Esophagus squamous epithelium (tissue), 5 donors: ENCODE measurements at regions not wholly inside any gene's neighbourhood (a gene's known extent, or its start where the extent isn't known, plus 50 kb on each side); places are given as distances from the start of the nearest gene placed in this dataset.

Experiments
- DNase-seq: peaks from one replicate; lab custom pipeline; 2025; lab: John Stamatoyannopoulos, UW
- H3K27ac ChIP-seq, 4 donors: fragments of 200-600 bp; sonication (generic); one replicate each; pipeline ENCODE4 v1.5.1; 2016 to 2019; ENCODE audit warnings: mild to moderate bottlenecking in 1 of 4
- H3K27me3 ChIP-seq, 4 donors: fragments of 200-600 bp; sonication (generic); 1 replicate in 3 of 4; 2 replicates in 1 of 4; pipeline versions ENCODE4 v1.5.1 to v1.6.0; 2017 to 2021; ENCODE audit warnings: antibody characterized with exemption in 1 of 4
- H3K36me3 ChIP-seq, 3 donors: fragments of 200-600 bp; sonication (generic); one replicate each; pipeline ENCODE4 v1.5.1; 2016 to 2019
- H3K4me1 ChIP-seq, 3 donors: fragments of 200-600 bp; sonication (generic); one replicate each; pipeline ENCODE4 v1.5.1; 2017 to 2019
- H3K4me3 ChIP-seq, 4 donors: fragments of 200-600 bp; sonication (generic); 1 replicate in 3 of 4; 2 replicates in 1 of 4; pipeline ENCODE4 v1.5.1; 2016 to 2019; ENCODE audit warnings: mild to moderate bottlenecking in 2 of 4, moderate library complexity in 1 of 4
- H3K9me3 ChIP-seq, 3 donors: fragments of 200-600 bp; sonication (generic); one replicate each; pipeline ENCODE4 v1.5.1; 2016 to 2019
- CTCF ChIP-seq, 6 experiments: fragments of 450-650 bp in 4 of 6; fragments of 200-600 bp in 2 of 6; sonication (generic) in 2 of 6; IDR thresholded peaks; one replicate each; pipeline ENCODE4 v1.5.1; 2016 to 2019; ENCODE audit warnings: antibody characterized with exemption in 6 of 6, mild to moderate bottlenecking in 4 of 6, moderate library complexity in 4 of 6
- POLR2A ChIP-seq, 4 donors: fragments of 450-650 bp; IDR thresholded peaks; one replicate each; pipeline ENCODE4 v1.6.1; 2017; ENCODE audit warnings: antibody characterized with exemption in 4 of 4, mild to moderate bottlenecking in 4 of 4, moderate library complexity in 3 of 4
- WGBS, 2 donors: methylation state at CpG; one replicate each; pipeline ENCODE4 v1.1.5; 2018; 5-methylcytosine and 5-hydroxymethylcytosine counted together
- intact Hi-C: fragments of 100-400 bp; cut with DNase I; formaldehyde crosslinking; loops from one replicate; pipeline ENCODE4 v1.15.0; 2022
- donor health status: DM: yes; HTN: yes; CAD: no.

- Histone ChIP-seq H3K4me1 (no peaks in the 10 kb centered on the region), H3K4me3 (no peak overlapping the region), H3K27me3 (no peaks in the 10 kb centered on the region), H3K27ac (no peak overlapping the region), H3K9me3 (no peaks in the 10 kb centered on the region), H3K36me3 (no peaks in the 10 kb centered on the region)
- WGBS, 2 donors, result 80 to 86% methylated on average over 4 of the region's 4 CpGs
- intact Hi-C loops, result no loop called here
- no peak for TF ChIP-seq POLR2A (IDR thresholded peaks at IDR 0.05)
- DNase-seq, result no peak
Observed at GRCh38 chr5:21686706-21687105, 1166.4 kb downstream of the CDH12 start.

DNA sequence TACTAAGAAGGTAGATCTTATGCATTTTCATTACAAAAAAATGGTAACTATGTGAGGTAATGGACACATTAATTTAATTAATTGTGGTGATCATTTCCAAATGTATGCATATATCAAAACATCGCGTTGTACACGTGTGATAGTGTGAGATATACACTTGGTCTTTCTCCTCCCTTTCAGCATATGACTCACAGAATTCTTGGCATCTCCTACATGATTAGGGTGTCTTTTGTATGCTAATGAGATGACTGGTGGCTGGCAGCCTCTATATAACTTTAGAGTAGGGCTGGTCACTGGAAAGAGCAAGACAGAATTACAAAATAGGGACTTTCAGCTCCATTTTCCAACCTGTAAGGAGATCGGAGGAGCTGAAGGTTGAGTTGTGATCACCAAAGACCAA, 1167.6 kb downstream of the CDH12 start:
- H3K36me3 ChIP-seq, result no peaks in the 10 kb centered on the region
- intact Hi-C loops, result no loop called here
- no peak overlapping the region for H3K27ac ChIP-seq
- no peak for TF ChIP-seq CTCF (IDR thresholded peaks at IDR 0.05)
- no peak for TF ChIP-seq POLR2A (IDR thresholded peaks at IDR 0.05)
- H3K4me3 ChIP-seq, result no peak overlapping the region
- no peaks in the 10 kb centered on the region for H3K9me3 ChIP-seq
- 44 to 62% methylated on average over 4 of the region's 4 CpGs for WGBS, 2 donors
- H3K27me3 ChIP-seq, result no peaks in the 10 kb centered on the region
- DNase-seq, result no peak
- H3K4me1 ChIP-seq, result peaks cover 0 to 2% (median 0%) of the 10 kb centered on the region in 3 donors

DNA sequence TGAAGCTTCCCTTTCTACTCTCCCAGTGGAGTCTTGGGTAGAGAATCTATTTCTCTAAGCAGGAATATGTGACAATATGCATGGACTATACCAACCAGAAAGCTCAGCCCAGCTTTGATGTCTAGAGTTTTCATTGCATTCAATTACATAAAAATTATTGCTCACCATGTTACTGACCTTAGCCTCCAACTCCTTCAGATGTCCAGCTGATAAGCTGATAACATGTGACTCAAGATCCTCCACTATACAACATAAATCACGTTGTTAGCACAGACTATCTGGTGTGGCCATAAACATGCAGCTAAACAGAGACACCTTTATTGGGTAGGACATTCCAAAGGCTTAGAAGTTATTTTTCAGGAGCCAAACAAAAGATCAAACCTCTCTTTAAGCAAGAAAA, 1168.2 kb downstream of the CDH12 start:
- Histone ChIP-seq H3K4me3 (no peak overlapping the region), H3K4me1 (peaks cover 0 to 7% (median 0%) of the 10 kb centered on the region in 3 donors), H3K36me3 (no peaks in the 10 kb centered on the region), H3K27me3 (no peaks in the 10 kb centered on the region), H3K27ac (no peak overlapping the region), H3K9me3 (no peaks in the 10 kb centered on the region)
- no peak for DNase-seq
- intact Hi-C loops, result no loop called here
- TF ChIP-seq CTCF (IDR thresholded peaks at IDR 0.05), result no peak
- no peak for TF ChIP-seq POLR2A (IDR thresholded peaks at IDR 0.05)
- 50 to 81% methylated on average over 1 of the region's 1 CpG for WGBS, 2 donors

GRCh38 chr5:21681911-21682310, 1171.2 kb downstream of the CDH12 start:
- Histone ChIP-seq H3K27me3 (no peaks in the 10 kb centered on the region), H3K36me3 (no peaks in the 10 kb centered on the region), H3K4me1 (peaks cover 0 to 8% (median 0%) of the 10 kb centered on the region in 3 donors), H3K27ac (no peak overlapping the region), H3K9me3 (no peaks in the 10 kb centered on the region), H3K4me3 (no peak overlapping the region)
- intact Hi-C loops, result no loop called here
- no peak for DNase-seq
- 73% methylated on average over 2 of the region's 2 CpGs for WGBS, 2 donors
- TF ChIP-seq CTCF (IDR thresholded peaks at IDR 0.05), result no peak
- TF ChIP-seq POLR2A (IDR thresholded peaks at IDR 0.05), result no peak

DNA sequence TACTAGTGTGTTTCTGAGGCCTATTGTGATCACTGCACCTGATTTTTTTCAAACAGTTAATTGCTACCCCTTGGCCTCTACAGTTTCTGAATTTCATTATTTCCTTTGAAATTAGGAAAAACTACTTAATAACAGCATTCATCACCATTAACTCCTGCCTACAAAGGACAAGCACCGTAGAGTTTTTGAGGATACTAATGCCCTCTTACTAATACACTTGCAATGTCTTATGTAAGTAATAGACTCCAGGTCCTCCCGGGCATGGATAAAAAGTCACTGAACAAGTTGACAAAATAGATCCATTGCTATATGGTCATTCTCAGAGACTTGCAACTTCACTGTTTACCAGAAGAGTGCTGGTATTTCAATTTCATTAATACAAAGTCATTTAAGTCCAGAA, 1172.5 kb downstream of the CDH12 start:
- Histone ChIP-seq H3K4me3 (no peak overlapping the region), H3K27ac (no peak overlapping the region), H3K36me3 (no peaks in the 10 kb centered on the region), H3K4me1 (peaks cover 0 to 8% (median 0%) of the 10 kb centered on the region in 3 donors), H3K9me3 (no peaks in the 10 kb centered on the region), H3K27me3 (no peaks in the 10 kb centered on the region)
- intact Hi-C loops, result no loop called here
- WGBS, 2 donors, result 50 to 57% methylated on average over 2 of the region's 2 CpGs
- no peak for TF ChIP-seq POLR2A (IDR thresholded peaks at IDR 0.05)
- TF ChIP-seq CTCF (IDR thresholded peaks at IDR 0.05), result no peak
- no peak for DNase-seq

- Histone ChIP-seq H3K4me3 (no peak overlapping the region), H3K9me3 (no peaks in the 10 kb centered on the region), H3K36me3 (no peaks in the 10 kb centered on the region), H3K4me1 (peaks cover 0 to 8% (median 0%) of the 10 kb centered on the region in 3 donors), H3K27me3 (no peaks in the 10 kb centered on the region), H3K27ac (no peak overlapping the region)
- TF ChIP-seq POLR2A (IDR thresholded peaks at IDR 0.05) (no peak), CTCF (IDR thresholded peaks at IDR 0.05) (no peak)
- intact Hi-C loops, result no loop called here
- DNase-seq, result no peak
Observed at GRCh38 chr5:21680196-21680595, 1172.9 kb downstream of the CDH12 start.
